Uterus (tissue), 3 donors: ENCODE measurements at regions not wholly inside any gene's neighbourhood (a gene's known extent, or its start where the extent isn't known, plus 50 kb on each side); places are given as distances from the start of the nearest gene placed in this dataset.

ENCODE experiments used
- DNase-seq, 2 donors: peaks; one replicate each; pipeline ENCODE4 v3.0.0-alpha.2; 2019 to 2020
- H3K27ac ChIP-seq, 2 donors: fragments of 200-600 bp; sonication (generic); 1 replicate in 1 of 2; 2 replicates in 1 of 2; pipeline ENCODE4 v1.5.1; 2016 to 2018
- H3K27me3 ChIP-seq, 2 donors: fragments of 200-600 bp; sonication (generic); one replicate each; pipeline ENCODE4 v1.5.1; 2018 to 2019; ENCODE audit warnings: control low read depth in 1 of 2
- H3K36me3 ChIP-seq, 2 donors: fragments of 200-600 bp; sonication (generic); one replicate each; pipeline ENCODE4 v1.5.1; 2019; ENCODE audit warnings: control low read depth in 1 of 2
- H3K4me1 ChIP-seq, 2 donors: fragments of 200-600 bp; sonication (generic); one replicate each; pipeline ENCODE4 v1.5.1; 2018 to 2019; ENCODE audit warnings: control low read depth in 1 of 2
- H3K4me3 ChIP-seq, 2 donors: fragments of 200-600 bp; sonication (generic); 1 replicate in 1 of 2; 2 replicates in 1 of 2; pipeline ENCODE4 v1.5.1; 2018 to 2019; ENCODE audit warnings: mild to moderate bottlenecking in 1 of 2
- H3K9me3 ChIP-seq, 2 donors: fragments of 200-600 bp; sonication (generic); one replicate each; pipeline ENCODE4 v1.5.1; 2019; ENCODE audit warnings: control low read depth in 1 of 2
- POLR2A ChIP-seq, 2 donors: fragments of 450-650 bp; IDR thresholded peaks; one replicate each; pipeline ENCODE4 v1.6.1; 2016; ENCODE audit warnings: antibody characterized with exemption in 2 of 2, mild to moderate bottlenecking in 1 of 2, moderate library complexity in 1 of 2
- intact Hi-C: fragments of 100-400 bp; cut with DNase I; formaldehyde crosslinking; loops from one replicate; pipeline ENCODE4 v1.15.1; 2023; ENCODE audit warnings: low total_unique reads
- TF ChIP-seq, protein P1 (sequence below), 4 experiments: fragments of 200-600 bp in 2 of 4; fragments of 450-650 bp in 2 of 4; sonication (generic) in 2 of 4; IDR thresholded peaks; one replicate each; pipeline ENCODE4 v1.5.1; 2016 to 2019; ENCODE audit warnings: antibody characterized with exemption in 4 of 4, mild to moderate bottlenecking in 2 of 4, moderate library complexity in 1 of 4
- donor health status: DM: yes; HTN: yes; CAD: no.

DNA sequence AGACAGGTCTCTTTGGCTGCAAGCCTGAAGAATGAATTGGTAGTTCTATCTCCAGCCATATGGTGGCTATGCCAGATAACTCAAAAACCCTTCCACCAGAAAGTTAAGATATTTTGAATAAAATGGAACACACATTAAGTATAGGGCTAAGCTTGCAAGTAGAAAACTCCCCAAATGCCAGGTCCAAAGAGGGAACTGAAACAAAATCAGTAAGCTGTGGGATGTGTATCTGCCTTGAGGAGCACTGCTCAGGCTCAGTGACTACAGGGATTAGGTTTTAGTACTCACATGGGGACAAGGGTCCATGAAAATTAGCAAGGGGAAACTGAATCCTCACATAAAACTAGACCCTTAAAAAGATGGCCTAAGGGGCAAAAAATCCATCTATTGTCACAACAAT is 115.7 kb upstream of the PMFBP1 start:
- Histone ChIP-seq H3K27ac (no peak overlapping the region), H3K9me3 (no peaks in the 10 kb centered on the region), H3K27me3 (no peaks in the 10 kb centered on the region), H3K4me1 (no peaks in the 10 kb centered on the region), H3K4me3 (no peak overlapping the region), H3K36me3 (no peaks in the 10 kb centered on the region)
- TF ChIP-seq, protein P1, sequence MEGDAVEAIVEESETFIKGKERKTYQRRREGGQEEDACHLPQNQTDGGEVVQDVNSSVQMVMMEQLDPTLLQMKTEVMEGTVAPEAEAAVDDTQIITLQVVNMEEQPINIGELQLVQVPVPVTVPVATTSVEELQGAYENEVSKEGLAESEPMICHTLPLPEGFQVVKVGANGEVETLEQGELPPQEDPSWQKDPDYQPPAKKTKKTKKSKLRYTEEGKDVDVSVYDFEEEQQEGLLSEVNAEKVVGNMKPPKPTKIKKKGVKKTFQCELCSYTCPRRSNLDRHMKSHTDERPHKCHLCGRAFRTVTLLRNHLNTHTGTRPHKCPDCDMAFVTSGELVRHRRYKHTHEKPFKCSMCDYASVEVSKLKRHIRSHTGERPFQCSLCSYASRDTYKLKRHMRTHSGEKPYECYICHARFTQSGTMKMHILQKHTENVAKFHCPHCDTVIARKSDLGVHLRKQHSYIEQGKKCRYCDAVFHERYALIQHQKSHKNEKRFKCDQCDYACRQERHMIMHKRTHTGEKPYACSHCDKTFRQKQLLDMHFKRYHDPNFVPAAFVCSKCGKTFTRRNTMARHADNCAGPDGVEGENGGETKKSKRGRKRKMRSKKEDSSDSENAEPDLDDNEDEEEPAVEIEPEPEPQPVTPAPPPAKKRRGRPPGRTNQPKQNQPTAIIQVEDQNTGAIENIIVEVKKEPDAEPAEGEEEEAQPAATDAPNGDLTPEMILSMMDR (IDR thresholded peaks at IDR 0.05), result no peak
- no peak for TF ChIP-seq POLR2A (IDR thresholded peaks at IDR 0.05)
- intact Hi-C loops, result no loop called here
- no peak for DNase-seq

- TF ChIP-seq, protein P1 (IDR thresholded peaks at IDR 0.05), result no peak
- TF ChIP-seq POLR2A (IDR thresholded peaks at IDR 0.05), result no peak
- no peaks in the 10 kb centered on the region for H3K36me3 ChIP-seq
- no peak overlapping the region for H3K27ac ChIP-seq
- intact Hi-C loops, result no loop called here
- DNase-seq, result no peak
- no peaks in the 10 kb centered on the region for H3K4me1 ChIP-seq
- no peaks in the 10 kb centered on the region for H3K27me3 ChIP-seq
- H3K9me3 ChIP-seq, result no peaks in the 10 kb centered on the region
- H3K4me3 ChIP-seq, result no peak overlapping the region
Measured at GRCh38 chr16:72286936-72287620, 115.1 kb upstream of the PMFBP1 start.

GRCh38 chr16:72285728-72286127 is 113.8 kb upstream of the PMFBP1 start:
- H3K4me1 ChIP-seq, result no peaks in the 10 kb centered on the region
- DNase-seq, result no peak
- H3K9me3 ChIP-seq, result no peaks in the 10 kb centered on the region
- no peaks in the 10 kb centered on the region for H3K36me3 ChIP-seq
- no peak for TF ChIP-seq POLR2A (IDR thresholded peaks at IDR 0.05)
- TF ChIP-seq, protein P1 (IDR thresholded peaks at IDR 0.05), result no peak
- intact Hi-C loops, result no loop called here
- H3K4me3 ChIP-seq, result no peak overlapping the region
- H3K27ac ChIP-seq, result no peak overlapping the region
- H3K27me3 ChIP-seq, result no peaks in the 10 kb centered on the region

DNA sequence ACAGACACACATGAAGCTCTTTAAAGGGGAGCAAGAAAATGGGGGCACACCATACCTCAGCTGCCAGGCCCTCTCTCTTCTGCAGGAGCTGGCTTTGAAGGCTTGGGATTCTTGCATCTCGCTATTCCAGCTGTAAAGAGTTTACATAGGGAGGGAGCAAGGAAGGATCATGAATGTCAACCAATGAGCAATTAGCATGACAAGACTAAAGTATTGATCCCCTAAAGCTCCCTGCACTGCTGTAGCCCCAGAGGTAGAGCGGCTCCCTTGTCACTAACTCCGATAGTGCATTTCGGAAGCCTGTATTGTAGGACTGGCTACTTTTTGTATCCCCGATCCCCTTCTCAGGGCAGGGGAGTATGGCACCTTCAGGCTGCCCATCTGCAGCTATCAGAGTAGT is 113.4 kb upstream of the PMFBP1 start:
- TF ChIP-seq POLR2A (IDR thresholded peaks at IDR 0.05), result no peak
- TF ChIP-seq, protein P1 (IDR thresholded peaks at IDR 0.05), result no peak
- no peak for DNase-seq
- Histone ChIP-seq H3K9me3 (no peaks in the 10 kb centered on the region), H3K27ac (no peak overlapping the region), H3K36me3 (no peaks in the 10 kb centered on the region), H3K4me3 (no peak overlapping the region), H3K27me3 (no peaks in the 10 kb centered on the region), H3K4me1 (no peaks in the 10 kb centered on the region)
- intact Hi-C loops, result no loop called here

GRCh38 chr16:72284042-72284789 is 112.3 kb upstream of the PMFBP1 start:
- Histone ChIP-seq H3K4me1 (no peaks in the 10 kb centered on the region), H3K9me3 (no peaks in the 10 kb centered on the region), H3K27me3 (no peaks in the 10 kb centered on the region), H3K36me3 (no peaks in the 10 kb centered on the region), H3K27ac (no peak overlapping the region), H3K4me3 (no peak overlapping the region)
- TF ChIP-seq, protein P1 (IDR thresholded peaks at IDR 0.05), result no peak
- TF ChIP-seq POLR2A (IDR thresholded peaks at IDR 0.05), result no peak
- DNase-seq, result no peak
- intact Hi-C loops, result no loop called here
